ENCODE measurements at regions not wholly inside any gene's neighbourhood (a gene's known extent, or its start where the extent isn't known, plus 50 kb on each side); places are given as distances from the start of the nearest gene placed in this dataset.
"Not testable (repeated sequence)": the region's sequence is repeated elsewhere in the genome, so short reads cannot be mapped to it uniquely, and the experiment has no call there.

DNA sequence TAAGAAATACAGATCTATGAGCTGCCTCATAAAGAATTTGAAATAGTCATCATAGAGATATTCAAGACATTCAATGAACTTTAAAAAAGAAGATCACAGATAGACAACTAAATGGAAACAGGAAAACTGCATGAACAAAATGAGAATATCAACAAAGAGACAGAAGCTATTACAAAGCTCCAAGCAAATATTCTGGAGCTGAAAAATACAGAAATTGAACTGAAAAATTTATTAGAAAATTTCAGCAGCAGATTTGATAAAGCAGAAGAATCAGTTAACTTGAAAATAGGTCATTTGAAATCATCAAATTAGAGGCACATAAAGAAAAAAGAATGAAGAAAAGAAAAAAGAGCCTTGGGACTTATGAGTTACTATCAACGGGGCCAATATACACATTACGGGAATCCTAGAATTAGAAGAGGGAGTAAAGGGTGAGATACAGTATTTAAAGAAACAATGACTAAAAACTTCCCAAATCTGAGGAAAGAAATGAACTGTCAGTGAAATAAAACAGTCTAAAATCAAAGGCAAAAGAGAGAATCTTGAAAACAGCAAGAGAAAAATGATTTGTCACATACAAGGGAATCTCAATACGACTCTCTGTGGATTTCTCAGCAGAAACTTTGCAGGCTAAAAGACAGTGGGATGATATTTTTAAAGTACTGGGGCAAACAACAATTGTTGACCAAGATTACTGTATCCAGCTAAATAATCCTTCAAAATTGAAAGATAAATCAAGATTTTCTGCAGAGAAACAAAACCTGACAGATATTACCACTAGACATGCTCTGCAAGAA, 641.6 kb downstream of the ANKRD50 start:
- TF ChIP-seq, protein P1, sequence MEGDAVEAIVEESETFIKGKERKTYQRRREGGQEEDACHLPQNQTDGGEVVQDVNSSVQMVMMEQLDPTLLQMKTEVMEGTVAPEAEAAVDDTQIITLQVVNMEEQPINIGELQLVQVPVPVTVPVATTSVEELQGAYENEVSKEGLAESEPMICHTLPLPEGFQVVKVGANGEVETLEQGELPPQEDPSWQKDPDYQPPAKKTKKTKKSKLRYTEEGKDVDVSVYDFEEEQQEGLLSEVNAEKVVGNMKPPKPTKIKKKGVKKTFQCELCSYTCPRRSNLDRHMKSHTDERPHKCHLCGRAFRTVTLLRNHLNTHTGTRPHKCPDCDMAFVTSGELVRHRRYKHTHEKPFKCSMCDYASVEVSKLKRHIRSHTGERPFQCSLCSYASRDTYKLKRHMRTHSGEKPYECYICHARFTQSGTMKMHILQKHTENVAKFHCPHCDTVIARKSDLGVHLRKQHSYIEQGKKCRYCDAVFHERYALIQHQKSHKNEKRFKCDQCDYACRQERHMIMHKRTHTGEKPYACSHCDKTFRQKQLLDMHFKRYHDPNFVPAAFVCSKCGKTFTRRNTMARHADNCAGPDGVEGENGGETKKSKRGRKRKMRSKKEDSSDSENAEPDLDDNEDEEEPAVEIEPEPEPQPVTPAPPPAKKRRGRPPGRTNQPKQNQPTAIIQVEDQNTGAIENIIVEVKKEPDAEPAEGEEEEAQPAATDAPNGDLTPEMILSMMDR (IDR thresholded peaks at IDR 0.05) = no peak
- intact Hi-C loops (cut with DNase I) = no loop called here
- no peaks in the 10 kb centered on the region for H3K27me3 ChIP-seq
- no peak for DNase-seq
- ATAC-seq = no peak
- H3K27ac ChIP-seq = no peak overlapping the region
- no peaks in the 10 kb centered on the region for H3K36me3 ChIP-seq
- H3K4me1 ChIP-seq = no peaks in the 10 kb centered on the region
- no peak overlapping the region for H3K4me3 ChIP-seq
- peaks cover 5% of the 10 kb centered on the region for H3K9me3 ChIP-seq

DNA sequence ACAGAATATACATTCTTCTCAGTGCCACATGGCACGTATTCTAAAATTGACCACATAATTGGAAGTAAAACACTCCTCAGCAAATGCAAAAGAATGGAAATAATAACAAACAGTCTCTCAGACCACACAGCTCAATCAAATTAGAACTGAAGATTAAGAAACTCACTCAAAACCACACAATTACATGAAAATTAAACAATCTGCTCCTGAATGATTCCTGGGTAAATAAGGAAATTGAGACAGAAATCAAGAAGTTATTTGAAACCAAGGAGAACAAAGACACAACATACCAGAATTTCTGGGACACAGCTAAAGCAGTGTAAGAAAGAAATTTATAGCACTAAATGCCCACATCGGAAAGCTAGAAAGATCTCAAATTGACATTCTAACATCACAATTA, 637.3 kb downstream of the ANKRD50 start:
- H3K27me3 ChIP-seq; intact Hi-C loops (cut with DNase I); H3K9me3 ChIP-seq; H3K4me3 ChIP-seq; H3K36me3 ChIP-seq; H3K27ac ChIP-seq; H3K4me1 ChIP-seq; DNase-seq; ATAC-seq: not testable (repeated sequence)

DNA sequence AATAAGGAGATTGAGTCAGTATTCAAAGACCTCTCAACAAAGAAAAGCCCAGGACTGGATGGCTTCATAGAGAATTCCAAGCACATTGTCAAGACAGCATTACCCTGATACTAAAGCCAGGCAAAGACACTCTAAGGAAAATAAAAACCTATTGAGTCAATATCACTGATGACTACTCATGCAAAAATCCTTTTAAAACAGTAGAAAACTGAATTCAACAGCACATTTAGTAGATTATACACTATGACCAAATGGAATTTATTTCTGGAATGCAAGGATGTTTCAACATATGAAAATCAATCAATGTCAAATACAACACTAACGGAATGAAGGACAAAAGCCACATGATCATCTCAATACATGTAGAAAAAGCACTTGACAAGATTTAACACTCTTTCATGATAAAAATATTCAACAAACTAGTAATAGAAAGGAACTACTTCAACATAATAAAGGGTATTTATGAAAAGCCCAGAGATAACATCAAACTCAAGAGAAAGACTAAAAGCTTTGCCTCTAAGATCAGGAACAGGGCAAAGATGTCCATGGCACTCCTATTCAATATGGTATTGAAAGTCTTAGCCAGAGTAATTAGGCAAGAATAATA, 633.3 kb downstream of the ANKRD50 start:
- TF ChIP-seq, protein P1 (IDR thresholded peaks at IDR 0.05) = no peak
- intact Hi-C loops (cut with DNase I) = no loop called here
- no peaks in the 10 kb centered on the region for H3K27me3 ChIP-seq
- H3K4me3 ChIP-seq = no peak overlapping the region
- no peaks in the 10 kb centered on the region for H3K4me1 ChIP-seq
- DNase-seq = no peak
- ATAC-seq = no peak
- no peaks in the 10 kb centered on the region for H3K36me3 ChIP-seq
- no peak overlapping the region for H3K27ac ChIP-seq
- H3K9me3 ChIP-seq = no peaks in the 10 kb centered on the region

DNA sequence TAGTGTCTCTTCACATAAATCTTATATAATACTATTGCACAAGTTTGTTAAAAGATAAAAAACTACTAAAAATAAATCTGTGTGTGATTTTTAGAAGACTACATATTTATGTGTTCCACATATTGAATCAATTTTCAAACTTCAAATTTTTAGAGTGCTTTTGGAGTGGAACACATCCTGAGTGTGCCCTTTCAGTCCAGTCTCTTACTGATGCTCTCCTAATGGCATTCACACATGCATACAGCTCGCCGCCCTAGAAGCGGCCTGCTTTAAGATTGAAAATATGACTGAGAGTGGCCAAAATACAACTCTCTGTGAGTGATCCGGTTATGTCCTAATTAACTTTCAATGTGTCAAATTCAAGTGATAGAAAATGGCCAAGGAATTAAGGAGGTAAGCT, 628.8 kb downstream of the ANKRD50 start:
- DNase-seq (no peak), ATAC-seq (no peak)
- Histone ChIP-seq H3K36me3 (no peaks in the 10 kb centered on the region), H3K4me1 (no peaks in the 10 kb centered on the region), H3K27ac (no peak overlapping the region), H3K9me3 (no peaks in the 10 kb centered on the region), H3K27me3 (no peaks in the 10 kb centered on the region), H3K4me3 (no peak overlapping the region)
- TF ChIP-seq, protein P1 (IDR thresholded peaks at IDR 0.05) = no peak
- intact Hi-C loops (cut with DNase I) = no loop called here

DNA sequence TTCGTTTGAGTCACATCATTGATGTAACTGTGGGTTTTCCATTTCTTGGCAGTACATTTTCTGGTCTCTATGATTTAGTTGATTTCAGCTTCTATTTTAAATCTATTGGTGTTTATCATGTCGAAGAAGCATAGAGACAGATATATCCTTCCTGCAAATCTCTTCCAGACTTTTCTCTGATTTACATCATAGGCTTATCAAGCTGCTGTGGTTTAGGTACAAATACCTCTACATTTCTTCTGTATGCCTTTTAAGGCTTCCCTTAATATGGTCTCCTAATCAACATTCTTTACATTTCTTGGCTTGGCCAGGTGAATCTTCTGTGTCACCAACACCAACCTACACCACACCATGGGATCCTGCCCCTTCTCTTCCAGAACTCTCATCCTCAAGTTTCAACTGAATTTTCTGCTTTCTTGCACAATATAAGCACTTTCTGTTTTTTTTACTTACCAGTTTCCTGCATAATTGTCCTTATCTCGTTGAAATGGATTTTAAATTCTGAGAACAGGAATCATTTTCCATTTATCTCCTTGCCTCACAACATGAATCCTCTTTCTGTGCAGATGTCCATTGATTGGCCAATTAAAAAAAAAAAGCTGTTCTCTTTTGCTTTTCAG, 626.9 kb downstream of the ANKRD50 start:
- TF ChIP-seq, protein P1 (IDR thresholded peaks at IDR 0.05) = no peak
- intact Hi-C loops (cut with DNase I) = no loop called here
- Histone ChIP-seq H3K27ac (no peak overlapping the region), H3K27me3 (no peaks in the 10 kb centered on the region), H3K4me3 (no peak overlapping the region), H3K9me3 (no peaks in the 10 kb centered on the region), H3K36me3 (no peaks in the 10 kb centered on the region), H3K4me1 (no peaks in the 10 kb centered on the region)
- DNase-seq (no peak), ATAC-seq (no peak)

DNA sequence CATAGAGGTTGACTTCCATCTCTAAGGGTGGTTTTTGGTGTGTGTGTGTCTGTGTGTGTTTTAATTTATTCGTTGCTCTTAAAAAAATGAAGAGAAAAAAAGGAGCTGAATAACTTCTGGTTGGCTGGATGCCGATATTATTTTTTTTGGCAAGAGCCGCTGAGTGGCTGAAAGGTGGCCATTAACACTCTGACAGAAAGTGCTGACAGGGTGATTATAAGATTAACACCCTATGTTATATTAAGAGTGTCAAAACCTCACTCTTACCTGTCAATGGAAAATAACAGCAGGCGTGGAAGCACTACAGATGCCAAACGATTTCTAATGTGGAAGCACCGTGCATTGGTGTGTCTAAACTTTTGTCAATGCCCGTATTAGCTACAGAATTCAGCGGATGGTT, 622.5 kb downstream of the ANKRD50 start:
- H3K9me3 ChIP-seq = no peaks in the 10 kb centered on the region
- no peaks in the 10 kb centered on the region for H3K27me3 ChIP-seq
- ATAC-seq (no peak), DNase-seq (no peak)
- H3K4me3 ChIP-seq = no peak overlapping the region
- TF ChIP-seq, protein P1 (IDR thresholded peaks at IDR 0.05) = no peak
- no peaks in the 10 kb centered on the region for H3K36me3 ChIP-seq
- H3K27ac ChIP-seq = no peak overlapping the region
- no peaks in the 10 kb centered on the region for H3K4me1 ChIP-seq
- intact Hi-C loops (cut with DNase I) = no loop called here
